22Rv1 (cell line): ENCODE measurements at regions not wholly inside any gene's neighbourhood (a gene's known extent, or its start where the extent isn't known, plus 50 kb on each side); places are given as distances from the start of the nearest gene placed in this dataset.
"Not testable (repeated sequence)": the region's sequence is repeated elsewhere in the genome, so short reads cannot be mapped to it uniquely, and the experiment has no call there.

Experiments used
- H3K27ac ChIP-seq: fragments of 450-650 bp; 2 replicates; pipeline ENCODE4 v1.5.1; 2017
- ZFX ChIP-seq: fragments of 450-650 bp; IDR thresholded peaks from 2 replicates; pipeline ENCODE4 v1.6.1; 2017; ENCODE audit warnings: antibody characterized with exemption, borderline replicate concordance
- TF ChIP-seq, protein P1 (sequence below): fragments of 450-650 bp; IDR thresholded peaks from 2 replicates; pipeline ENCODE4 v1.5.1; 2017; ENCODE audit warnings: mild to moderate bottlenecking

DNA sequence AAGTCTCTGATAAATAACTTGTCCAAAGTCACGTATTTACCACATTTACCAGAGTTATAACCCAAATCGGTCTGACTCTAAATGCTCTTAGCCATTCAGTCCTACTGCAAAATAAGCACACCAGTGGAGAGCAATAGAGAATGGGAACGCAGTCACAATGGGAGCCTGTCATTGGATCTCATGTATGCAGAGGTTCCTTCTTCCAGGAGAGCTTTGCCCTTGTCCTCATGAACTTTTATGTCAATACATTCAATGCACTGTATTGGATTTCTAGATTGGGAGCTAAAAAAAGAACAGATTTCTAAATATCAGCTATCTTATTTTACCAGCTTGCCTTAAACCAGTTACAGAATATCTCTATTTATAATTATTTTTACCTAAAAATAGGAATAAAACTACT lies 149.1 kb upstream of the CXXC4 start:
- H3K27ac ChIP-seq, result no peak overlapping the region
- no peak for TF ChIP-seq ZFX
- TF ChIP-seq, protein P1, sequence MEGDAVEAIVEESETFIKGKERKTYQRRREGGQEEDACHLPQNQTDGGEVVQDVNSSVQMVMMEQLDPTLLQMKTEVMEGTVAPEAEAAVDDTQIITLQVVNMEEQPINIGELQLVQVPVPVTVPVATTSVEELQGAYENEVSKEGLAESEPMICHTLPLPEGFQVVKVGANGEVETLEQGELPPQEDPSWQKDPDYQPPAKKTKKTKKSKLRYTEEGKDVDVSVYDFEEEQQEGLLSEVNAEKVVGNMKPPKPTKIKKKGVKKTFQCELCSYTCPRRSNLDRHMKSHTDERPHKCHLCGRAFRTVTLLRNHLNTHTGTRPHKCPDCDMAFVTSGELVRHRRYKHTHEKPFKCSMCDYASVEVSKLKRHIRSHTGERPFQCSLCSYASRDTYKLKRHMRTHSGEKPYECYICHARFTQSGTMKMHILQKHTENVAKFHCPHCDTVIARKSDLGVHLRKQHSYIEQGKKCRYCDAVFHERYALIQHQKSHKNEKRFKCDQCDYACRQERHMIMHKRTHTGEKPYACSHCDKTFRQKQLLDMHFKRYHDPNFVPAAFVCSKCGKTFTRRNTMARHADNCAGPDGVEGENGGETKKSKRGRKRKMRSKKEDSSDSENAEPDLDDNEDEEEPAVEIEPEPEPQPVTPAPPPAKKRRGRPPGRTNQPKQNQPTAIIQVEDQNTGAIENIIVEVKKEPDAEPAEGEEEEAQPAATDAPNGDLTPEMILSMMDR, result no peak

DNA sequence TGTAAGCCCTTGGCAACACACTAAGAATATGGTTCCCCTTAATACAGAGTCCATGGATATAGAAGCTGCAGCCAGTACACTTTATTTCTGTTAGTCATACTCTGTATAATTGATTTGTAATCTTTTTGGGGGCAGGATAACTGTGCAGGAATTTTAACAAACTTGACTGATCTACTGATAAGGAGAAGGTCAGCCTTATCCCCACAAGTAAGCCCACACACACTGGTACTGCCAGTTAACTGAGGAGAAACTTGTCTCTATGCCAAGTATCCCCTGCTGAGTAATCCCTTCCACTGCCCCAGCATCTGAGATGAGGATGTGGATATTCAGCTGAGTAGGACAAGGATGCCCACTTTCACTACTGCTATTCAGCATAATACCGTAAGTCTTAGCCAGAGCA lies 154.9 kb upstream of the CXXC4 start:
- no peak for TF ChIP-seq ZFX
- TF ChIP-seq, protein P1, result no peak
- H3K27ac ChIP-seq, result no peak overlapping the region

DNA sequence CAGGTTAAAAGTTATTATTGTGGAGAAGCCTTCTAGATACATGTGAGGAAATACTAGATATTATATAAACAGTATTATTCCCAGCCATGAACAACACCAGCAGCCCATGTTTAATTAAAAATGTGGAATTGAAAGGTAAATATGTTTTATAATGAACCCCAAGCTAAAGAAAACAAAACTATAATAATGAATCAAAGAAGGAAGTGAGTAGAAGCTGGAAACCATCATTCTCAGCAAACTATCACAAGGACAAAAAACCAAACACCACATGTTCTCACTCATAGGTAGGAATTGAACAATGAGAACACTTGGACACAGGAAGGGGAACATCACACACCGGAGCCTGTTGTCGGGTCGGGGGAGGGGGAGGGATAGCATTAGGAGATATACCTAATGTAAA lies 167.6 kb upstream of the CXXC4 start:
- H3K27ac ChIP-seq, result not testable (repeated sequence)

DNA sequence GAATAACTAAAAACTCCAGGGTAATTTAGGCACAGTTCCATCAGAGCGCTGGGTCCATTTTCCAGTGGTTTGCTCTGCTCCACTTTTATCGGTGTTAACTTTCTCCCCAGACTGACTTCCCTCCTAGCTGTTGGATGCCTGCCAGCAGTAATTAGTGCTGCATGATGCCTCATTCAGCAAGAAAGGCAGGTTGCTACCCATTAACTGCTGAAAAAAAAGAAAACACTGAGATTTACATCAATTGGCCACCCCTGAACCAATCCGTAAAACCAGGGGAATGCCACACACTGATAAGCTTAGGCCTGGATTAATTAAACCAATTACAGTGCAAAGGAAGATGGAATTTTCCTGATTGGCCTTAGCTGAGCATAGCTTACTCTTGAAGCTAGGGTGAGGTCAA lies 182.4 kb upstream of the CXXC4 start:
- TF ChIP-seq, protein P1, result no peak
- no peak for TF ChIP-seq ZFX
- no peak overlapping the region for H3K27ac ChIP-seq

DNA sequence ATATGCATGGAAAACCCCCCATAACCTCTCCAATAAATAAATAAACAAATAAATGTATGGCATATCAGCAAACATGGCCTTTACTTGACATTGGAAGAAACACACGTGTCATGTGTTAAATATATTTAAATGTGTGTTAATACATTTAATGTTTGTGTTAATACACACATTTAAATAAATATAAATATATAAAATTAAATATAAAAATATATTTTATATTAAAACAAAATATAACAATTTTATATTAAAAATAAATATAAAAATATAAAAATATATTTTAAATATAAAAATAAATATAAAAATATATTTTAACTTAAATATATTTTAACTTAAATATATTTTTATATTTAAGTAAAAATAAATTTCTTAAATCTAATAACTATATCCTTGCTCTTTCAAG lies 187.6 kb upstream of the CXXC4 start:
- TF ChIP-seq ZFX, result no peak
- TF ChIP-seq, protein P1, result no peak
- no peak overlapping the region for H3K27ac ChIP-seq

DNA sequence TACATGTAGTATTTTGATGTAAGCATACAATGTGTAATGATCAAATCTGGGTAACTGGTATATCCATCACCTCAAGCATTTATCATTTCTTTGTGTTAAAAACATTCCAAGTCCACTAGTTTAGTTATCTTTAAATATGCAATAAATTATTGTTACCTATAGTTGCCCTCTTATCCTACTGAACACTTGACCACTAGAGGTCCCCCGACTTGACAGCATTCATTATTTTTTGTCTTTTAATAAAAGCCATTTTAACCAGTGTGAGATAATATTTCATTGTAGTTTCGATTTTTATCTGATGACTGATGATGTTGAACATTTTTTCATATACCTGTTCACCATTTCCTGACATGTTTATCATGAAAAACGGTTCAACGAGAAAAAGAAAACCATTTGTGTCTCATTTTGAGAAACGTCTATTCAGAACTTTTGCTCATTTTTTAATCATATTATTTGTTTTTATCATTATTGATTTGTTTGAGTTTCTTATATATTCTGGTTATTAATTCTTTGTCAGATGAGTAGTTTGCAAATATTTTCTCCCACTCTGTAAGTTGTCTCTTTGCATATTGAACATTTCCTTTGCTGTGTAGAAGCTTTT lies 199.0 kb upstream of the CXXC4 start:
- TF ChIP-seq, protein P1, result peak; percentile 48
- no peak for TF ChIP-seq ZFX
- no peak overlapping the region for H3K27ac ChIP-seq

DNA sequence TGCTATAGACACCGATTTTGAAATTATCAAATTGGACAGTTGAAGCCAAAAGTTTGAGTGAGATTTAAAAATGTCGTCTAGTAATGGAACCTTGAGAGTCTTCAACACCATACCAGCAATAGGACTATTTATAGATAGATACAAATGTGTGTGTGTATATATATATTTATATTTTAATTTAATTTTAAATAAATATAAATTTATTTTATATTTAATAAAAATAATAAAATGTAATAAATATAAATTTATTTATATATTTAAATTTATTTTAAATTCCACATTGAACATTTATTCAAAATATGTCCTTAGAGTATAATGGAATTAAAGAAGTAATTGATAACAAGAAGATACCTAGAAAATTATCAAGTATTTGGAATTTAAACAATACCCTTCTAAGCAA lies 221.9 kb upstream of the CXXC4 start:
- no peak overlapping the region for H3K27ac ChIP-seq
- no peak for TF ChIP-seq ZFX
- TF ChIP-seq, protein P1, result no peak
